ENCODE measurements at regions not wholly inside any gene's neighbourhood (a gene's known extent, or its start where the extent isn't known, plus 50 kb on each side); places are given as distances from the start of the nearest gene placed in this dataset.

DNA sequence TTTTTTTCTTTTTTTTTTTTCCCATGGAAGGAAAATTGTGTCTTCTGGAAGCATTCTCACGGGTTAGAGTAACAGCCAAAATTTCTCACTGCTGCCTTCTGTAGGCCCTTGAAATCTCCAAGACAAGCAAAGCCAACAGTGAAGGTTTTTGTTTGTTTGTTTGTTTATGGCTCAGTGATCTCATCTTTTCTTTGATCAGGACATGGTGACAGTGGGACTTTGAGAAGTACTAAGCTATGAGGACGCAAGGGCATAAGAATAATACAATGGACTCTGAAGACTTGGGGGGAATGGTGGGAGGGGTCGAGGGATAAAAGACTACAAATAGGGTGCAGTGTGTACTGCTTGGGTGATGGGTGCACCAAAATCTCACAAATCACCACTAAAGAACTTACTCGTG is 419.4 kb downstream of the PTPRC start:
- no peak for DNase-seq

DNA sequence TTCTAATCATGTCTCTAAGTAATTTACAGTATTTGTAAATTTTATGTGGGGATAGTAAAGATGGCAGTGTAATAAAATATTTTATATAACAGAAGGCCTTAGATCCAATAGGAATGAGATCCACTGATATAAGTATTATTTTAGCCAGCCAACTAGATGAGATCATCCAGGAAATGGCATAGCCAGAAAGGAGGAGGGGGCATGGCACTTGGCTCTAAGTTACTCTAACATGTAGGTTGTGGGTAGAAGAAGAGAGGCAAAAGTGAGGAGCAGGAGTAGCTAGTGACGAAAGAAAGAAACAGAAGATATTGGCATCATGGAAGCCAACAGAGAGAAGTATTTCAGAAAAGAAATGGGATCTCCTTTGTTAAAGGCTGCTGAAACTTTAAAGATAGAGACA is 426.1 kb downstream of the PTPRC start:
- DNase-seq = no peak

DNA sequence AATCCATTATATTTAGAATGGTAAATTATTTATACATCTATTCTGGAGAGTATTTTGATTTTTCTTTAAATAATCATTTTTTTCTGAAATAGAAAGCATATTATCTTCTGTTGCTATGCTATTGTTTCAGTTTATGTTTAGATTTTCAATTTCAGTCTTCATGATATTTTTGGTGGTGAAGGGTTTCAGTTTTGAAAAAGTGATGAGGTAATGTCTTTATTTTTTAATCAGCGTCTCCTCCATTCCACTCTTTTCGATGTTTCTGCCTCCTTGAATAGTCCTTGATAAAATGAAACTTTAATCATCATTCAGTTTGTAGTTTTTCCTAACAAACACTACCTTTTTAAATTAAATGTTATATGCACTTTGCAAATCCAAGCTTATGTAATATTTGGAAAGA is 428.6 kb downstream of the PTPRC start:
- no peak for DNase-seq

DNA sequence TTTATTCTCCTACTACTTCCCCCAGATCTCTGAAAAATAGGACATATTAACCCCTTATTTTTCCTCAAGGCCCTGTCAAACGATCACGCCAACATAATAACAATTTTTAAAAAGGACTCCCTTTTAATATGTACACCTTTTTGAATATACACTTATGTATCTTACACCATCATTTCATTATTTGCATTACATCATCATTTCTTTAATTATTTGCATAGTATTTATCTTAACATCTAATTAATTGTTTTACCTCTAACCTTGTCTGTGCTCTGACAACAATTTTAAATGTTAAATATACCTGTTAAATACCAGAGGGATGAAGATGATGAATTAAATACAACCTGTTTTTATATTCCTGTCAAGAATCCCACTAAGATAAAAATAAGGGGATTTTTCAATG is 432.2 kb downstream of the PTPRC start:
- DNase-seq = no peak

DNA sequence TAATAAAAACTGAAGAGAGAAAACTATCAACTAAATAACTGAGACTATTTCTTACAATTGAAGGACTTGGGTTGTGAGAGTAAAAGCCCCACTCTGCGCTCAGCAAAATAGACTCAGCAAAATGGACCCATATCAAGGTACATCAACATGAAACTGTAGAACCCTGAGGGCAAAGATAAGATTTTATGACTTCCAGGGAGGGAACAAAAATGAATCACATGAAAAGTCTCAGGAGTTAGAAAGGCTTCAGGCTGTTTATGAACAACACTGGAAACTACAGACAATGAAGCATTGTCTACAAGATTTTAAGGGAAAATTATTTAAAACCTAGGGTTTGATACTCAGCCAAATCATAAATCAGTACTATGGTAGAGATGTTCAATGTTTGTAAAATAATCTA is 434.3 kb downstream of the PTPRC start:
- DNase-seq = no peak

DNA sequence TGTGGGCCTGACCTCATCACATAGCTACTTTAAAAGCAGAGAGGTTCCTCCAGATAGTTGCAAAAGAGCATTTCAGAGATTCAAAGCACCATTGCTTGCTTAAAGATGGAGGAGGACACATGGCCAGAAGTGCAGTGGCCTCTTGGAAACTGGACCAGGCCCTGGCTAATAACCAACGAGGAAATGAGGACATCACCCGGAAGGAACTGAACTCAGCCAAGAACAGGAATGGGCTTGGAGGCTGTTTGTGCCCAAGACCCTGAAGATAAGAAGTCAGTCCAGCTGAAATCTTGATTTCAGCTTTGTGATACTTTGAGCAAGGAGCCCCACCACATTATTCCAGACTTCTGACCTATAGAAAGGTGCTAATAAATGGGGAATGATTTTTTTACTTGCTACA is 437.0 kb downstream of the PTPRC start:
- no peak for DNase-seq

DNA sequence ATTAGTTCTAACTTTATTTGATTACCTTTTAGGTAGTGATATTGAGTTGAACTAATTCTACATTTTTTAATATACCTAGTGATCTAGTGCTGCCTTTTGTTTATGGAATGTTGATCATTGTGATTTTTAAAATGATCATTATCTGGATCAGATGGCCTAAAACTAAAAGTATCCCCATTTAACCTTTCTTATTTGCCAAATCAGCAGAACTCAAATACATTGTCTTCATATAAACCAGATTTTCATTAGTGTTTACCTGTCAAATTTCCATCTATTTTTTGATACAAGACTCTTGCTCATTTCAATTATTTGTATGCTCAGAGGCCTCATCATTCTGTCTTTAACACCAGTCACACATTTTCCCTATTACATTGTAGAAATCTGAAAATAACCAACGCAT is 441.2 kb downstream of the PTPRC start:
- DNase-seq = no peak

DNA sequence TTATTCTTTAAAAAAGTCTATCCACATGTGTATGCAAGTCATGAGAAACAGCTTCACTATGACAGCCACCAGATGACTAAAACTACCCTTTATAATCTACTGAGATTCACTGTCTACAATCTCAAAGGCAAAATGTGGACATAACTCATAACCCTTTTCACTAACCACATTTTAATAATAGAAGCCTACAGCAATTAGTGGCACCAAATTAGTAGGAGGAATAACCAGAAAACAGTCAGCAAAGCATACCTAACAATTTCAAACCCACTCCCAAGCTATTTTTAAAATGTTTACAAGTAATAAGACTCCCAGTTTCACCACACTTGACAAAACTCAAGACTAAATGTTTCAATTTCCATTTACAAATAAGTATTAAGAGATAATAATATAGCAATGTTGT is 442.9 kb downstream of the PTPRC start:
- DNase-seq = no peak

DNA sequence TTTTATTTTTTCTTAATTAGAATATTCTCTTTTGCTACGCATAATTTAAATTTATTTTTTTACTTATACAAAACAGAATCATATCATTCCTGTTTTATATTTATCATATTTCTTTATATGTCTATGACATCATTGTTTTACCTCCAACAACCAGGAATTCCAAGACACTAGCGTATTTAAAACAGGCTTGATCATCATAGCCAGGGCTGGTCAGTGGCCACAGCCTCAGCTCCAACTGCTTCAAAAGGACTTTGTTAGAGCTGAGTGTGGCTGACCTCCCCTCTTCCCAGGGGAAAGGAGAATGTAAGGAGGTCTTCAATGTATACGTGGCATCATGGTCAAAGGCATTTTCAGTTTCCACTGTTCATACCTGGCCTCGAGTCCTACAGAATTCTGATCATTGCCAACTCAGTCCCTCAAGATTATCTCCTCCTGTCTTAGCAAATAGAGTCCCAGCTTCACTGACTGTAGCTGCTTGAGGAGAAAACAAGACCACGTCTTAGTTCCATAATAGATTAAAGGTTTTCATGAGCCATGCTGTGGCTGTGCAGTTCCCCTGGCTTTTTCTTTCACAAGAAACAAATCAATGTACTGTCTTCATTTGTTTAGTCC is 444.0 kb downstream of the PTPRC start:
- no peak for DNase-seq

DNA sequence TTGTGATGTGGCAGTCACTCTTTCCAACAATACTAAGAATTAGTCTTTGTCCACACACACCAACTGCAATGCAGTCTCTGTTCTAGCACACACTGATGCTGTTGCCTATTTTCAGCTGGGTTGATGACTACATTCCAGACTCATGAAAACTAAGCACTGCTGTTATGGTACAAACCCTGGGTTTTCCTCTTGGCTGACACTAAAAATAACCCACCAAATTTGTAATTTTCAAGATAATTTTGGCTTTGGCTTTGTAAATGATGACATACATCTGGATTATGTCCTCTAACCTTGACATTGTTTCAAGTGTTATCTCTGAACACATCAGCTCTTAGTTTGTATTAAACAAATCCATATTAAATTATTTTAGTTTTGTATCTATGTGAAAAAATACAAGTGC is 444.8 kb downstream of the PTPRC start:
- DNase-seq = no peak

DNA sequence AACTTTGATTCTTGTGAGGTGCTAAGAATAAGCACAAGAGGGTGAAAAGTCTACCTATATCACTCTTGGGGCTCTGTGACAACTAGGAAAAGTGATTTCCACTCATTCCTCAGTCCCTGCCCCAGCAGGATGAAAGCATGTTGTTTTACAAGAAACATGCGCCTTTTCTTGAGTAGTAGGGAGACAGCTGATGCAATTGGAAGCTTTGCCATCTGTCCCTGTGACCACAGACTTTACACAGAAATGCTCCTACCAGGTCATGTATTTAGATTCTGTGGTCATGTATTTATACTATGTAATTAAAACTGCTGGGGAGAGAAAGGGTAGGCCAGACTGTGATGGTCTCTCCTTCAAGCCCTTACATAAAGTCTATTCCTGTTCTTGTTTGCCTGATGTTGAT is 445.5 kb downstream of the PTPRC start:
- DNase-seq = no peak

DNA sequence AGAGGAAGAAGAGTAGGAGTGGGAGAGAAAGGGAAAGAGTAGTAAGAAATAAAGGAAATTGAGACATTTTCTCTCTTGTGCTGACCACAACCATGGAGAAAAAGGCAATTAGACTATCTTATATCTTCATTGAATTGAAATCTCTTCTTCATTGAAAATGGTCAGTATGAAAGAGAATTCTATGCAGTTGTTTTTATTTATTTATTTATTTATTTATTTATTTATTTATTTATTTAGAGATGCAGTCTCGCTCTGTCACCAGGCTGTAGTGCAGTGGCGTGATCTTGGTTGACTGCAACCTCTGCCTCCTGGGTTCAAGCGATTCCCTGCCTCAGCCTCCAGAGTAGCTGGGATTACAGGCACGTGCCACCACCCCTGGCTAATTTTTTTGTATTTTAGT is 447.1 kb downstream of the PTPRC start:
- DNase-seq = no peak

DNA sequence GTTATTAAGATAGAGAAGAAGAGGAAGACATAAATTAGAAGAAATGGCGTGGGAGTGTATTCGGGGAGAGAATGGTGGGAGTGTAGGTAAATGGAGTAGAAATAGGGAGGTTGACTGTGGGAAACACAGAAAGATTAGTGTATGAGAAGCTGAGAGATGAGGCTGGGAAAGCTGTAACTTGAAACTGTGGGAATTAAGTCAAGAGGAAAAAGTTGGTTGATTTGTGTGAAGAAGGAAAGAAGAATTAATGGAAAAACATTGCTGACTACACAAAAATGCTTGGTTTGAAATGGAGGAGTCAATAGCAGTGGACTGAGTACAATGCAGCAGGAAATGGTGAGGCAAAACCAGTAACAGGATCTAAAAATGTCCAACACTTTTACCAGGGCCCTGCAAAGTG is 448.3 kb downstream of the PTPRC start:
- DNase-seq = no peak

DNA sequence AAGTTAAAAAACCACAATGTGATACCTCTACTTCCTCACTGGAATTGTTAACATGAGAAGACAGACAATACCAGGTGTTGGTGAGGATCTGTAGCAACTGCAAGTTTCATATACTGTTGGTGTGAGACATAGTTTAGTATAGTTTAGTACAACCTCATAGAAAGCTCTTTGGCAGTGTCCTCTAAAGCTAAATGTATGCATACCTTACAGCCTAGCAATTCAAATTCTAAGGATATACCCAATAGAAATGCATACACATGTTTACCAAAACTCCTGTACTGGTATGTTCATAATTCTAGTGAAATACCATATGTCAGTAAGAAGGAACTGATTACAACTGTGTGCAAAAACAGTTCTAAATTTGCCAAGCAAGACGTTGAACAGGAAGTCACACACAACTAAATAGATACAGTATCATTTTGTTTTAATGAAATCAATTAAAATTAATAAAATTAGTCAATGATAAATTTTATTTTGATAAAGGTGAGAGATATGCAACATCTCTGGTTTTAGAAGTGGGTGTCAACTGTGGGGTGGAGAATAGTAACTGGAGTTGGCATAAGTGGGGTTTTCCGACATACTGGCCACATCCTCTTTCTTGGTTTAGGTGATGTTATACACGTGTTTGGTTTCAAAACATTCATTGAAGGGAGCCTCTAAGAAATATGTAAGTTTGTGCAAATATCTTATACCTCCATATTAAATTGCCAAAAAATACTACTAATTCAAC is 450.7 kb downstream of the PTPRC start:
- no peak for DNase-seq

DNA sequence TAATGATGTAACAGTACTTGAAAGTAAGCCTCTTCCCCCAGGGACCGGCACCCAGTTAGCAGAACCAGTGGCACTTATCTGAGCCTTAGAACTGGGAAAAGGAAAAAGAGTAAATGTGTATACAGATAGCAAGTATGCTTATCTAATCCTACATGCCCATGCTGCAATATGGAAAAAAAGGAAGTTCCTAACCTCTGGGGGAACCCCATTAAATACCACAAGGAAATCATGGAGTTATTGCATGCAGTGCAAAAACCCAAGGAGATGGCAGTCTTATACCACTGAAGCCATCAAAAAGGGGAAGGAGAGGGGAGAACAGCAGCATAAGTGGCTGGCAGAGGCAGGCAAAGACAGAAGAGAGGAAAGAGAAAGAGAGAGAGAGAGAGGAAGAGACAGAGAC is 456.8 kb downstream of the PTPRC start:
- peak; percentile 71 for DNase-seq

DNA sequence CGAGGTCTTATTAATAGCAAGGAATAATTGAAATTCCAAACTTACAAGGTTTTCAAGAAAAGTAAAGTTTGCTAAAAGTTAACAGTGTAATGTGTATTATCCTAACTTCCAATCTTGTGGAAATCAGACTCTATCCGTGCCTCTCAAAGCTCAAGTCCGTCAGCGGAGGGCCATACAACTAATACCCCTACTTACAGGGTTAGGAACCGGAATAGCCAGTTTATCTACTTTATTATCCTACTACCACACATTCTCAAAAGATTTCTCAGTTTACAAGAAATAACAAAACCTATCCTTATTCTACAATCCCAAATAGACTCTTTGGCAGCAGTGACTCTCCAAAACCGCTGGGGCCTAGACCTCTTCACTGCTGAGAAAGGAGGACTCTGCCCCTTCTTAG is 457.8 kb downstream of the PTPRC start:
- DNase-seq = no peak

DNA sequence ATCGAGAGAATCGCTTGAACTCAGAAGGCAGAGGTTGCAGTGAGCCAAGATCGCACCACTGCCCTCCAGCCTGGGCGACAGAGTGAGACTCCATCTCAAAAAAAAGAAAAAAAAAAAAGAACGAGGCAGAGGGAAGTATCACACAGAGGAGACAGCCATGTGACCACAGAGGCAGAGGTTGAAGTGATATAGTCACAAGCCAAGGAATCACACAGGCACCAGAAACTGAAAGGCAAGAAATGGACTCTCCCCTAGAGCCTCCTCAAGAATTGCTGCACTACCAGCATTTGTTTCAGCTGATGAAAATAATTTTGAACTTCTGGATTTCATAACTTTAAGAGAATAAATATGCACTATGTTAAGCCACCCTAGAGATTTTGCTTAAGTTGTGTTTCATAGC is 459.6 kb downstream of the PTPRC start:
- no peak for DNase-seq

DNA sequence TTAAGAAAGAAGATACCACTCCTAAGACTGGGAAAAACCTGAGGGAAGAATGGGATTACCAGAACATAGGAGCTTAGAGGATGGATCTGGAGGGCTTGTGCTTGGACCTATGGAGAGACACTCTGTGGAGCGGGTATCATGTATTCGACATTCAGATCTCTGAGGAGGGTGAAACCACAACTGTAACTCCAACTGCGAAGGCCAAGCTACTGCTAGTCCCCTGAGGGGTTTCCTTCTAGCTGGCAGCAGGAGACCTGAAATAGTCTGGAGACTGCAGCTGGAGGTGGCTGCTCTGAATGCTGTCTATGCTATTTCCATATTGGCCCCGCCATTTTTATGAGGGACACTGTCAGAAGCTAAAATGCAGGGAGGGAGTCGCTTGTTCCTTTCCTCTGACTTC is 462.3 kb downstream of the PTPRC start:
- no peak for DNase-seq

DNA sequence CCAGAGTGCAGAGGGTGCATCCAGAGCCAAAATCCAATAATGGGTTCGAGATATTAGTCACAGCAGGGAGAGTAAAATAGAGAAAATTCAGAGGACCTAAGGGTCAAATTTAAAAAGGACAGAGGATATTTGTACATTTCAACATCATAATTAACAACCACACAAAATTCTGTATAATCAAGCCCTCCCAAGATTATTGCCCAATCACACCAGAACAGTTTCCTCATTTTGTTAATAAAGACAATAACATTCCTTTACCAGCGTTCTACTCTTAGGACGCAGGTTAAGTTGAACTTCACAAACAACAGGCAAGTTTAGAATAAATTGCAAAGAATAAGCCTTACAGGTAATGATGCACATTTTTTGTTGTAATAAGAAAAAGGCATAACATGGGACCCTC is 462.8 kb downstream of the PTPRC start:
- DNase-seq = no peak

DNA sequence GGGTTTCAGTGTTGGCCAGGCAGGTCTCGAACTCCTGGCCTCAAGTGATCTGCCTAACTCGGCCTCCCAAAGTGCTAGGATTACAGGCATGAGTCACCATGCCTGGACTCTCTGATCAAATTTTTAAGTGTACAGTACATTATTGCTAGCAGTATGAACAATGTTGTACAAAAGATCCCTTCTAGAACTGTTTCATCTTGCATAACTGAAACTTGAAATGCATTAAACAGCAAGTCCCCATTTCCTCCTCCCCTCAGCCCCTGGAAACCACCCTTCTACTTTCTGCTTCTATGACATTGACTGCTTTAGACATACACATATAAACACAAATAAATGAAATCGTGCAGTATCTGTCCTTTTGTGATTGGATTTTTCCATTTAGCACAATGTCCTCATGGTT is 463.4 kb downstream of the PTPRC start:
- DNase-seq = no peak

DNA sequence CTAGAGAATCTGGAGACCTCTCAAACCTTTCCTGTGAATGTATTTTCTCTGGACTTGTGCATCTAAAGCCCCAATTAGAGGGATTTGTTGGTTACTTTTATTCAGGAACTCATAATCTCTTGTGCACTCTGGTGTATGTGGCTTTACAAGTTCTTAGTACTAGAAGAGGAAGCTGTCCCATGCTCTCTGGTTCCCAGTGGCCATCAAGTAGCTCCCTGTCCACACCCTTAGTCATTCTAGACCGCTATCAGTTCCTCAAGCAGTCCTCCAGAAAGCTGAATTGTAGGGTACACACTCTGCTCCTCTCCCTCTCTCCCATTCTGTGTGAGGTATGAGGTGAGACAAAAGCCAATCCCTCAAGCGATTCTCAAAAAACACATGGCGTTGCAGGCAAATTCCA is 470.3 kb downstream of the PTPRC start:
- DNase-seq = no peak

DNA sequence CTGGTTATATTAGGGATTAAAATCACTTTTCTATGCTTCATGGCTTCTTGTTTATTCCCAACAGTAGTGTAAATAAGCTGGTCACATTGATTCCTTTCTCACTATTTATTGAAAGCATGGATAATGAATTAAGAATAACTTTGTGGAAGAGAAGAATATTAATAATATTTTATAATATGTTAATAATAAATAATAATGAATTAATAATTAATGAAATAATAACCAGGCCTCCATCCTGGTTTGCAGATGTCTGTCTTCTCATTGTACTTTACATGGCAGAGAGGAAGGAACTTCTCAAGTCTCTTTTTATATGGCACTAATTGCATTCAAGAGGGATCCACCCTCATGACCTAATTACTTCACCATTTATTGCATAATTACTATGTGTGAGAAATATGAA is 473.5 kb downstream of the PTPRC start:
- DNase-seq = no peak

DNA sequence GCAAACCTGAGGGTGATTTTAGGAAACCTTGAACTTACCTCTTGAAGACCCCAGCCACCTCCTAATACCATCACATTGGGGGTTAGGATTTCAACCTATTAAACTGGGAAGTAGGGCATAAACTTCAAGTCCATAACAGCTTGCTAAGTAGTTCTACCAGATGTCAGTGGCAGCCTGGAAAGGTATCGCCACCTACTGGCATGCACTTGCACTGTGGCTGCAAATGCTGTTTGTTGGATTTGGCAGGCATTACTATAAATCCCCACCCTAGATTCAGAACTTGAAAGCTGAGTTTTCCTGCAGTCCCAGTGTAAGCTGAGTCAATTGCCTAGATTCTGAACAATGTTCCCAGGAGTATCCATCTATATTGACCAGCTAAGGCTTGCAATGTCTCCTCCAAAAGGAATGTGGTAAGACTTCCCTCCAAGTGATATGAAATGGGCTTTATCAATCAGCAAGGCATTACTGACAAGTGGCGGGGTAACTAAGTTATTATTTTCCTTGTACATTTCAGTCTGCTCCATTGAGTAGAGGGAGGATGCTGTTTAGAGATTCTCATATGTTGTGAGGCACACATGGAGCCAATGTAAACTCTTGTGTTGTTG is 474.5 kb downstream of the PTPRC start:
- no peak for DNase-seq

DNA sequence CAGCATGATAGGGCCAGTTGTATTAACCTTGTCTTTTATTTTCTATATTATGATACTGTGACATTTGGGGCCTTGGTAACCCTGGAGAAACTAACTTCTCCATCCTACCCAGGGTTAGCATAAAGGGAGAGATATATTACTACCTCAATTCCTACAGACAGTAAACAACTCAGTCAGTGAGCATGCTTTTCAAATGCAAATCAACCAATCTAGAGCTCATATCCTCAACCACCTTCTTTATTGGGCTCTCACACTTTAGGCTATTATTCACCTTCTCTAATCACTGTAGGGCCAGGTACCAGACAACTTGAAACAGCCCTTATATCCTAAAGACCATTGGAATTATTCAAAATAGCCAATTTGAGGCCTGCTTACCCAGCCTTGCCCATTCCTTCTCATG is 477.6 kb downstream of the PTPRC start:
- DNase-seq = no peak

DNA sequence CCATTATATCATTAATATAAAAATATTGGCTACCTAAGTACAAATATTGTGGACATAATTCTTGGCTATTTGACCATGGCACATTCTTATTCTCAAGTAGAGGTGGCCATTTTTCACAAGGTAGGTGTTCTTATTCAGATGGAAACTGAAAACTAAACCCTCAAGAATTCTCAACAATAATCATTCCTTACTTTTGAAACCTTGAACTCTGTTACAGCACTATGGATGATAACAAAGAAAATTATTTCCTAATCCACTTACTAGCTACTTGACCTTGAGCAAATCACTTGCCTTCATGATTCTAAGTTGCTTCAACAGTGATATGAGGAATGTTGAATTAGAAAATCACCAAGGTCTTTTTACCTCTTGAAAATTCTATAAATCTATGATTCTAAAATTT is 482.2 kb downstream of the PTPRC start:
- no peak for DNase-seq
